Astrocyte (in vitro differentiated cells and primary cell): ENCODE measurements at regions not wholly inside any gene's neighbourhood (a gene's known extent, or its start where the extent isn't known, plus 50 kb on each side); places are given as distances from the start of the nearest gene placed in this dataset.

Experiments used
- DNase-seq: peaks from one replicate; pipeline ENCODE4 v3.0.0-alpha.2; 2010; ENCODE audit warnings: low read depth
- FAIRE-seq: peaks from 2 replicates; lab custom pipeline; 2011; peaks lifted over from hg19 to GRCh38; lab: Jason Lieb, UNC
- H2AFZ ChIP-seq: 2 replicates; pipeline ENCODE4 v1.6.0; 2012; ENCODE audit warnings: low read depth, low read length, inconsistent platforms
- H3K27ac ChIP-seq: 2 replicates; pipeline ENCODE4 v1.5.1; 2011; ENCODE audit warnings: low read depth, low read length, inconsistent platforms
- H3K27me3 ChIP-seq: 2 replicates; pipeline ENCODE4 v1.6.0; 2011; ENCODE audit warnings: low read length, inconsistent platforms; ENCODE audit not compliant: insufficient read depth
- H3K36me3 ChIP-seq: 2 replicates; pipeline ENCODE4 v1.5.1; 2011; ENCODE audit warnings: low read length, inconsistent platforms; ENCODE audit not compliant: insufficient read depth
- H3K4me1 ChIP-seq: 2 replicates; pipeline ENCODE4 v1.5.1; 2011; ENCODE audit warnings: low read length, inconsistent platforms; ENCODE audit not compliant: insufficient read depth
- H3K4me2 ChIP-seq: 2 replicates; pipeline ENCODE4 v1.6.0; 2012; ENCODE audit warnings: low read length, inconsistent platforms
- H3K4me3 ChIP-seq: 2 replicates; pipeline ENCODE4 v1.5.1; 2011; ENCODE audit warnings: low read depth, mild to moderate bottlenecking, low read length, inconsistent platforms; ENCODE audit not compliant: insufficient read depth
- H3K79me2 ChIP-seq: 2 replicates; pipeline ENCODE4 v1.6.0; 2012; ENCODE audit warnings: mild to moderate bottlenecking, low read length, inconsistent platforms; ENCODE audit not compliant: insufficient read depth
- H3K9ac ChIP-seq: 2 replicates; pipeline ENCODE4 v1.6.0; 2012; ENCODE audit warnings: mild to moderate bottlenecking, low read length, inconsistent platforms
- H3K9me3 ChIP-seq: 2 replicates; pipeline ENCODE4 v1.5.1; 2012; ENCODE audit warnings: low read depth, mild to moderate bottlenecking, low read length, inconsistent platforms; ENCODE audit not compliant: insufficient read depth
- H4K20me1 ChIP-seq: 2 replicates; pipeline ENCODE4 v1.6.0; 2012; ENCODE audit warnings: low read length, inconsistent platforms; ENCODE audit not compliant: insufficient read depth
- H3K27ac Mint-ChIP-seq: one replicate; pipeline ENCODE4 v1.8.0; 2021; ENCODE audit warnings: mild to moderate bottlenecking, mixed read lengths; ENCODE audit not compliant: unreplicated experiment
- H3K27me3 Mint-ChIP-seq: one replicate; pipeline ENCODE4 v1.8.0; 2021; ENCODE audit warnings: low read depth, mixed read lengths; ENCODE audit not compliant: unreplicated experiment
- H3K36me3 Mint-ChIP-seq: one replicate; pipeline ENCODE4 v1.8.0; 2021; ENCODE audit warnings: low read depth, mixed read lengths; ENCODE audit not compliant: unreplicated experiment
- H3K4me1 Mint-ChIP-seq: one replicate; pipeline ENCODE4 v1.8.0; 2021; ENCODE audit warnings: low read depth, mixed read lengths; ENCODE audit not compliant: unreplicated experiment
- H3K4me3 Mint-ChIP-seq: one replicate; pipeline ENCODE4 v1.8.0; 2021; ENCODE audit warnings: mild to moderate bottlenecking, moderate library complexity, mixed read lengths; ENCODE audit not compliant: unreplicated experiment
- H3K9me3 Mint-ChIP-seq: one replicate; pipeline ENCODE4 v1.8.0; 2021; ENCODE audit warnings: mild to moderate bottlenecking, mixed read lengths; ENCODE audit not compliant: unreplicated experiment
- CTCF ChIP-seq: IDR thresholded peaks from 2 replicates; pipeline ENCODE4 v1.5.1; 2011; ENCODE audit warnings: low read depth, mild to moderate bottlenecking, inconsistent platforms, low read length, moderate library complexity; ENCODE audit not compliant: insufficient read depth
- EZH2 ChIP-seq: IDR thresholded peaks from 2 replicates; pipeline ENCODE4 v1.6.1; 2012; ENCODE audit warnings: mild to moderate bottlenecking, low read length, inconsistent platforms; ENCODE audit not compliant: insufficient read depth

- no peak for DNase-seq
- TF ChIP-seq EZH2 (no peak), CTCF (no peak)
- Mint-ChIP-seq H3K4me3 (no peak overlapping the region), H3K27ac (no peak overlapping the region), H3K9me3 (no peaks in the 10 kb centered on the region), H3K4me1 (no peaks in the 10 kb centered on the region), H3K27me3 (no peaks in the 10 kb centered on the region), H3K36me3 (no peaks in the 10 kb centered on the region)
- Histone ChIP-seq H3K27me3 (no peaks in the 10 kb centered on the region), H4K20me1 (no peaks in the 10 kb centered on the region), H2AFZ (no peak overlapping the region), H3K9ac (no peak overlapping the region), H3K36me3 (no peaks in the 10 kb centered on the region), H3K79me2 (no peaks in the 10 kb centered on the region), H3K4me1 (no peaks in the 10 kb centered on the region), H3K27ac (no peak overlapping the region), H3K4me2 (no peak overlapping the region), H3K4me3 (no peak overlapping the region), H3K9me3 (no peaks in the 10 kb centered on the region)
- FAIRE-seq: no peak
Observed at GRCh38 chr4:20101831-20102230, 149.9 kb upstream of the SLIT2 start.

- no peak overlapping the region for H3K9ac ChIP-seq
- Mint-ChIP-seq H3K27me3 (no peaks in the 10 kb centered on the region), H3K36me3 (no peaks in the 10 kb centered on the region), H3K4me1 (no peaks in the 10 kb centered on the region), H3K9me3 (no peaks in the 10 kb centered on the region), H3K27ac (no peak overlapping the region), H3K4me3 (no peak overlapping the region)
- H2AFZ ChIP-seq: no peak overlapping the region
- no peaks in the 10 kb centered on the region for H3K36me3 ChIP-seq
- no peaks in the 10 kb centered on the region for H3K9me3 ChIP-seq
- H3K4me3 ChIP-seq: no peak overlapping the region
- no peaks in the 10 kb centered on the region for H3K4me1 ChIP-seq
- H3K4me2 ChIP-seq: no peak overlapping the region
- no peak for DNase-seq
- H3K27ac ChIP-seq: no peak overlapping the region
- H4K20me1 ChIP-seq: no peaks in the 10 kb centered on the region
- no peaks in the 10 kb centered on the region for H3K27me3 ChIP-seq
- no peaks in the 10 kb centered on the region for H3K79me2 ChIP-seq
- FAIRE-seq: no peak
- TF ChIP-seq EZH2 (no peak), CTCF (no peak)
Observed at GRCh38 chr4:20096911-20097310, 154.8 kb upstream of the SLIT2 start.

- Histone ChIP-seq H4K20me1 (no peaks in the 10 kb centered on the region), H3K4me1 (no peaks in the 10 kb centered on the region), H3K36me3 (no peaks in the 10 kb centered on the region), H3K9me3 (no peaks in the 10 kb centered on the region), H3K4me2 (no peak overlapping the region), H3K27me3 (no peaks in the 10 kb centered on the region), H2AFZ (no peak overlapping the region), H3K4me3 (no peak overlapping the region), H3K9ac (no peak overlapping the region), H3K27ac (no peak overlapping the region), H3K79me2 (no peaks in the 10 kb centered on the region)
- no peak for DNase-seq
- Mint-ChIP-seq H3K4me1 (no peaks in the 10 kb centered on the region), H3K27ac (no peak overlapping the region), H3K36me3 (no peaks in the 10 kb centered on the region), H3K9me3 (no peaks in the 10 kb centered on the region), H3K4me3 (no peak overlapping the region), H3K27me3 (no peaks in the 10 kb centered on the region)
- FAIRE-seq: no peak
- TF ChIP-seq EZH2: no peak
- TF ChIP-seq CTCF: no peak
Observed at GRCh38 chr4:20095805-20096541, 155.7 kb upstream of the SLIT2 start.
